H9 (cell line): ENCODE measurements at regions not wholly inside any gene's neighbourhood (a gene's known extent, or its start where the extent isn't known, plus 50 kb on each side); places are given as distances from the start of the nearest gene placed in this dataset.

ENCODE experiments used
- DNase-seq: peaks from one replicate; pipeline ENCODE4 v3.0.0-alpha.2; 2017
- H2AFZ ChIP-seq: one replicate; pipeline ENCODE4 v1.6.1; 2013; ENCODE audit warnings: mild to moderate bottlenecking, low read length, control low read depth, moderate library complexity
- H2AK5ac ChIP-seq: 2 replicates; pipeline ENCODE4 v1.6.1; 2013; ENCODE audit warnings: low read length, control low read depth, mixed read lengths; ENCODE audit not compliant: insufficient read length
- H2BK120ac ChIP-seq: one replicate; pipeline ENCODE4 v1.6.1; 2013; ENCODE audit warnings: low read depth, mild to moderate bottlenecking, low read length, control low read depth, inconsistent platforms; ENCODE audit not compliant: poor library complexity, severe bottlenecking
- H2BK12ac ChIP-seq: 2 replicates; pipeline ENCODE4 v1.6.1; 2013; ENCODE audit warnings: low read length, control low read depth, mixed read lengths, low read depth; ENCODE audit not compliant: insufficient read length
- H2BK15ac ChIP-seq: 2 replicates; pipeline ENCODE4 v1.6.1; 2013; ENCODE audit warnings: low read depth, low read length, control low read depth
- H2BK20ac ChIP-seq: one replicate; pipeline ENCODE4 v1.6.1; 2013; ENCODE audit warnings: low read depth, mild to moderate bottlenecking, low read length, control low read depth, inconsistent platforms; ENCODE audit not compliant: poor library complexity, severe bottlenecking
- H2BK5ac ChIP-seq: 2 replicates; pipeline ENCODE4 v1.6.1; 2013; ENCODE audit warnings: low read length, control low read depth, mixed read lengths; ENCODE audit not compliant: insufficient read length
- H3K14ac ChIP-seq: 2 replicates; pipeline ENCODE4 v1.6.1; 2013; ENCODE audit warnings: low read length, control low read depth; ENCODE audit not compliant: insufficient read depth
- H3K18ac ChIP-seq: 2 replicates; pipeline ENCODE4 v1.6.1; 2013; ENCODE audit warnings: low read depth, mild to moderate bottlenecking, mixed read lengths, low read length, control low read depth; ENCODE audit not compliant: insufficient read length
- H3K23ac ChIP-seq: 2 replicates; pipeline ENCODE4 v1.6.1; 2013; ENCODE audit warnings: low read length, control low read depth, mixed read lengths, low read depth; ENCODE audit not compliant: insufficient read length
- H3K23me2 ChIP-seq: 2 replicates; pipeline ENCODE4 v1.6.1; 2013; ENCODE audit warnings: low read depth, mild to moderate bottlenecking, mixed read lengths, low read length, control low read depth; ENCODE audit not compliant: insufficient read length, poor library complexity, severe bottlenecking
- H3K27ac ChIP-seq: 2 replicates; pipeline ENCODE4 v1.5.1; 2013; ENCODE audit warnings: low read length, control low read depth, mixed read lengths, low read depth; ENCODE audit not compliant: insufficient read length
- H3K27me3 ChIP-seq: 2 replicates; pipeline ENCODE4 v1.6.1; 2013; ENCODE audit warnings: low read length, control low read depth, inconsistent platforms; ENCODE audit not compliant: insufficient read depth
- H3K4ac ChIP-seq: 2 replicates; pipeline ENCODE4 v1.6.1; 2013; ENCODE audit warnings: low read depth, mild to moderate bottlenecking, control low read depth, inconsistent platforms, low read length, moderate library complexity
- H3K4me1 ChIP-seq: 2 replicates; pipeline ENCODE4 v1.6.1; 2013; ENCODE audit warnings: low read length, control low read depth, inconsistent platforms; ENCODE audit not compliant: insufficient read depth
- H3K4me2 ChIP-seq: 2 replicates; pipeline ENCODE4 v1.6.1; 2013; ENCODE audit warnings: low read length, control low read depth, mixed read lengths; ENCODE audit not compliant: insufficient read length, insufficient read depth
- H3K56ac ChIP-seq: 2 replicates; pipeline ENCODE4 v1.6.1; 2013; ENCODE audit warnings: low read depth, mild to moderate bottlenecking, mixed read lengths, low read length, control low read depth; ENCODE audit not compliant: insufficient read length
- H3K79me1 ChIP-seq: 2 replicates; pipeline ENCODE4 v1.6.1; 2013; ENCODE audit warnings: low read depth, mild to moderate bottlenecking, moderate library complexity, low read length, control low read depth, inconsistent platforms; ENCODE audit not compliant: insufficient read depth, poor library complexity, severe bottlenecking
- H3K79me2 ChIP-seq: 2 replicates; pipeline ENCODE4 v1.6.1; 2013; ENCODE audit warnings: low read length, control low read depth, inconsistent platforms; ENCODE audit not compliant: insufficient read depth
- H3K9ac ChIP-seq: 2 replicates; pipeline ENCODE4 v1.6.1; 2013; ENCODE audit warnings: low read length, control low read depth, mixed read lengths; ENCODE audit not compliant: insufficient read length; ENCODE audit errors: extremely low read depth
- H3K9me3 ChIP-seq: one replicate; pipeline ENCODE4 v1.6.1; 2013; ENCODE audit warnings: low read depth, low read length, inconsistent platforms; ENCODE audit not compliant: control insufficient read depth
- H3T11ph ChIP-seq: one replicate; pipeline ENCODE4 v1.6.1; 2013; ENCODE audit warnings: mild to moderate bottlenecking, low read length, control low read depth, inconsistent platforms
- H4K20me1 ChIP-seq: one replicate; pipeline ENCODE4 v1.6.1; 2013; ENCODE audit not compliant: control insufficient read depth, insufficient read length, insufficient read depth
- H4K5ac ChIP-seq: 2 replicates; pipeline ENCODE4 v1.6.1; 2013; ENCODE audit warnings: low read depth, mild to moderate bottlenecking, mixed read lengths, low read length, control low read depth; ENCODE audit not compliant: insufficient read length
- H4K8ac ChIP-seq: replicated peaks from 2 replicates; pipeline ENCODE4 v1.6.1; 2013; ENCODE audit warnings: low read length, control low read depth, mixed read lengths, low read depth; ENCODE audit not compliant: insufficient read length
- H4K91ac ChIP-seq: 2 replicates; pipeline ENCODE4 v1.6.1; 2013; ENCODE audit warnings: low read depth, mild to moderate bottlenecking, moderate library complexity, mixed read lengths, low read length, control low read depth; ENCODE audit not compliant: insufficient read length
- H3K27ac Mint-ChIP-seq, 3 experiments: 2 replicates in 2 of 3; 3 replicates in 1 of 3; pipeline ENCODE4 v1.8.0; 2020 to 2021; ENCODE audit warnings: mixed read lengths in 3 of 3, mild to moderate bottlenecking in 1 of 3, moderate library complexity in 1 of 3
- H3K27me3 Mint-ChIP-seq: 2 replicates; pipeline ENCODE4 v1.8.0; 2021; ENCODE audit warnings: low read depth, mild to moderate bottlenecking, moderate library complexity, mixed read lengths
- H3K36me3 Mint-ChIP-seq, 3 experiments: 2 replicates in 2 of 3; 3 replicates in 1 of 3; pipeline ENCODE4 v1.8.0; 2020 to 2021; ENCODE audit warnings: low read depth in 3 of 3, mixed read lengths in 3 of 3; ENCODE audit not compliant: insufficient read depth in 1 of 3
- H3K4me1 Mint-ChIP-seq, 2 experiments: 2 replicates each; pipeline ENCODE4 v1.8.0; 2020; ENCODE audit warnings: mixed read lengths in 2 of 2
- H3K4me3 Mint-ChIP-seq, 2 experiments: 2 replicates in 1 of 2; 3 replicates in 1 of 2; pipeline ENCODE4 v1.8.0; 2020 to 2021; ENCODE audit warnings: mild to moderate bottlenecking in 2 of 2, mixed read lengths in 2 of 2, moderate library complexity in 1 of 2
- H3K9me3 Mint-ChIP-seq, 2 experiments: 2 replicates in 1 of 2; 3 replicates in 1 of 2; pipeline ENCODE4 v1.8.0; 2020; ENCODE audit warnings: mild to moderate bottlenecking in 2 of 2, mixed read lengths in 2 of 2, moderate library complexity in 1 of 2
- WGBS: extraction: QIAGEN DNeasy Blood & Tissue Kit; methylation state at CpG from one replicate; pipeline ENCODE4 v1.1.7; 2013; ENCODE audit warnings: missing lambda C conversion rate, low lambda C conversion rate, mixed read lengths; ENCODE audit not compliant: insufficient read length; ENCODE audit errors: extremely low coverage; 5-methylcytosine and 5-hydroxymethylcytosine counted together
- TF ChIP-seq, protein P1 (sequence below): fragments of 200-600 bp; sonication (generic); conservative IDR thresholded peaks from 3 replicates; pipeline ENCODE4 v1.8.0; 2021; ENCODE audit warnings: antibody characterized with exemption, mild to moderate bottlenecking

GRCh38 chr6:105769987-105770386 is 316.1 kb upstream of the PRDM1 start:
- no peaks in the 10 kb centered on the region for H3K9me3 ChIP-seq
- no peak overlapping the region for H2BK5ac ChIP-seq
- H3K18ac ChIP-seq = no peak overlapping the region
- H3K23ac ChIP-seq = no peak overlapping the region
- no peak overlapping the region for H4K5ac ChIP-seq
- H2BK120ac ChIP-seq = no peak overlapping the region
- no peaks in the 10 kb centered on the region for H3K23me2 ChIP-seq
- H2AFZ ChIP-seq = no peak overlapping the region
- H3K27ac ChIP-seq = no peak overlapping the region
- no peak overlapping the region for H2AK5ac ChIP-seq
- TF ChIP-seq, protein P1, sequence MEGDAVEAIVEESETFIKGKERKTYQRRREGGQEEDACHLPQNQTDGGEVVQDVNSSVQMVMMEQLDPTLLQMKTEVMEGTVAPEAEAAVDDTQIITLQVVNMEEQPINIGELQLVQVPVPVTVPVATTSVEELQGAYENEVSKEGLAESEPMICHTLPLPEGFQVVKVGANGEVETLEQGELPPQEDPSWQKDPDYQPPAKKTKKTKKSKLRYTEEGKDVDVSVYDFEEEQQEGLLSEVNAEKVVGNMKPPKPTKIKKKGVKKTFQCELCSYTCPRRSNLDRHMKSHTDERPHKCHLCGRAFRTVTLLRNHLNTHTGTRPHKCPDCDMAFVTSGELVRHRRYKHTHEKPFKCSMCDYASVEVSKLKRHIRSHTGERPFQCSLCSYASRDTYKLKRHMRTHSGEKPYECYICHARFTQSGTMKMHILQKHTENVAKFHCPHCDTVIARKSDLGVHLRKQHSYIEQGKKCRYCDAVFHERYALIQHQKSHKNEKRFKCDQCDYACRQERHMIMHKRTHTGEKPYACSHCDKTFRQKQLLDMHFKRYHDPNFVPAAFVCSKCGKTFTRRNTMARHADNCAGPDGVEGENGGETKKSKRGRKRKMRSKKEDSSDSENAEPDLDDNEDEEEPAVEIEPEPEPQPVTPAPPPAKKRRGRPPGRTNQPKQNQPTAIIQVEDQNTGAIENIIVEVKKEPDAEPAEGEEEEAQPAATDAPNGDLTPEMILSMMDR = no peak
- H4K8ac ChIP-seq = no peak overlapping the region
- no peak overlapping the region for H3T11ph ChIP-seq
- no peaks in the 10 kb centered on the region for H3K4me1 ChIP-seq
- no peaks in the 10 kb centered on the region for H3K4me1 Mint-ChIP-seq
- DNase-seq = no peak
- H3K79me1 ChIP-seq = no peaks in the 10 kb centered on the region
- no peaks in the 10 kb centered on the region for H3K79me2 ChIP-seq
- no peak overlapping the region for H2BK15ac ChIP-seq
- H3K4ac ChIP-seq = no peak overlapping the region
- no peaks in the 10 kb centered on the region for H3K27me3 ChIP-seq
- H3K36me3 Mint-ChIP-seq = peaks cover 0 to 4% (median 3%) of the 10 kb centered on the region in 3 experiments; a peak in 4 of 7 replicates
- no peak overlapping the region for H3K14ac ChIP-seq
- no peaks in the 10 kb centered on the region; the same call in 1 of the 2 replicates for H3K27me3 Mint-ChIP-seq
- no peak overlapping the region for H3K56ac ChIP-seq
- no peak overlapping the region for H3K27ac Mint-ChIP-seq
- H2BK12ac ChIP-seq = no peak overlapping the region
- no peak overlapping the region for H4K91ac ChIP-seq
- no peak overlapping the region for H3K4me3 Mint-ChIP-seq
- no CpG with 5 or more reads among the region's 2 CpGs for WGBS
- no peak overlapping the region for H3K4me2 ChIP-seq
- no peaks in the 10 kb centered on the region for H4K20me1 ChIP-seq
- H2BK20ac ChIP-seq = no peak overlapping the region
- no peak overlapping the region for H3K9ac ChIP-seq
- peaks cover 3 to 4% of the 10 kb centered on the region in 2 experiments for H3K9me3 Mint-ChIP-seq
